Esophagus squamous epithelium (tissue), 4 donors: ENCODE measurements at regions not wholly inside any gene's neighbourhood (a gene's known extent, or its start where the extent isn't known, plus 50 kb on each side); places are given as distances from the start of the nearest gene placed in this dataset.

Experiments
- CTCF ChIP-seq, 6 experiments: fragments of 450-650 bp in 4 of 6; fragments of 200-600 bp in 2 of 6; sonication (generic) in 2 of 6; IDR thresholded peaks; one replicate each; pipeline ENCODE4 v1.5.1; 2016 to 2019; ENCODE audit warnings: antibody characterized with exemption in 6 of 6, mild to moderate bottlenecking in 4 of 6, moderate library complexity in 4 of 6
- POLR2A ChIP-seq, 4 donors: fragments of 450-650 bp; IDR thresholded peaks; one replicate each; pipeline ENCODE4 v1.6.1; 2017; ENCODE audit warnings: antibody characterized with exemption in 4 of 4, mild to moderate bottlenecking in 4 of 4, moderate library complexity in 3 of 4

DNA sequence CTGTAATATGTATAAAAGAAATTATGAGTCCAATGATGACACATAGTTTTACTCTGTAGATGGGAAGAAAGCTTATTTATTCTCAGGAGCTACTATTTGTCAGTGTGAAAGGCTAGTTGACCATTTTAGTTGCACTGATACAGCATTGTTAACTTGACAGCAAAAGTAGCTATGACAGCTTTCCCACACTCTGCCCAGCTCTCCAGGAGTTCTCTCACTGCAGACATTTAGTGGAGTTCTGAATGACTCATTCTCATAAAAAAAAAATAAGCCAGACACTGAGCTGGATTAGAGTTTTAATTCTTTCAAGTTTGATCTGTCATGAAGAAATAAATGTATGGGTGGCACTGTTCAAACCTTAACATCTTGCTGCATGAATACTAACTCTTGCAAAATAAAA is 77.2 kb upstream of the CFAP20DC start:
- TF ChIP-seq POLR2A (IDR thresholded peaks at IDR 0.05) = no peak
- TF ChIP-seq CTCF (IDR thresholded peaks at IDR 0.05) = no peak
